ENCODE measurements at regions not wholly inside any gene's neighbourhood (a gene's known extent, or its start where the extent isn't known, plus 50 kb on each side); places are given as distances from the start of the nearest gene placed in this dataset.

DNA sequence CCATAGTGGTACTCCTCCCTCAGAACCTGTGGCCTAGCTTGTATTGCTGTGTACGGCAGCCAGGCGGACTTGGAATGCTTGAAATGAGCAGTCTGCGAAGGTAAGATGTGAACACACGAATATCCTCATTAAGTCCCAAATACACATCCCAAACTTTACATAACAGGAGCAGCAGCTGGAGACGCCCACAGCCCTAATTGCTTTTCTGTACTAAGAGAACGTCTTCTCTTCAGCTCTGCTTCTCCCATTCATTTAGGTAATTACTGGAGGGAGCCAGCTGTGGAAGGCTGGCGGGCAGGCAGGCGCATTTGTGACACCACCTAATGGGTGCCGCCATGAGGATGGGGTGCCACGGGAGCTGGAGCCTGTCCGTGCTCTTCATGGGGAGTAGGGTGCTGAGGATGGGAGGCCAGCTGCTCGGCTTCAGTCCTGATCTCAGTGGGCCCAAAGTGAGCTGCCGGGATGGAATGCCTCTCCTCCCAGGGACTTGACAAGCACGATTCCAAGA, 66.6 kb upstream of the POU3F1 start:
- no peaks in the 10 kb centered on the region for H3K9me3 Mint-ChIP-seq
- no peaks in the 10 kb centered on the region for H3K4me1 Mint-ChIP-seq
- DNase-seq (ENCODE audit: low spot score), result no peak
- H3K9me3 ChIP-seq (ENCODE audit: low read depth), result no peaks in the 10 kb centered on the region
- H3K27ac Mint-ChIP-seq, result peak overlapping the region; percentile 36
- H4K20me1 ChIP-seq (ENCODE audit: low read depth), result no peaks in the 10 kb centered on the region
- H3K4me3 ChIP-seq, result no peak overlapping the region
- peaks cover 9% of the 10 kb centered on the region for H3K4me1 ChIP-seq
- H3K9ac ChIP-seq, result no peak overlapping the region
- no peaks in the 10 kb centered on the region for H3K36me3 Mint-ChIP-seq
- no peak overlapping the region for H3K4me3 Mint-ChIP-seq
- peaks cover 9% of the 10 kb centered on the region for H3F3A ChIP-seq (ENCODE audit: low read depth)
- no peaks in the 10 kb centered on the region for H3K79me2 ChIP-seq (ENCODE audit: low read depth)
- H2AFZ ChIP-seq (replicated peaks), result no peak overlapping the region
- H3K27ac ChIP-seq, result no peak overlapping the region
- TF ChIP-seq EZH2 (IDR thresholded peaks at IDR 0.05) (no peak), EZH2phosphoT487 (IDR thresholded peaks at IDR 0.05) (no peak)
- TF ChIP-seq, protein P1, sequence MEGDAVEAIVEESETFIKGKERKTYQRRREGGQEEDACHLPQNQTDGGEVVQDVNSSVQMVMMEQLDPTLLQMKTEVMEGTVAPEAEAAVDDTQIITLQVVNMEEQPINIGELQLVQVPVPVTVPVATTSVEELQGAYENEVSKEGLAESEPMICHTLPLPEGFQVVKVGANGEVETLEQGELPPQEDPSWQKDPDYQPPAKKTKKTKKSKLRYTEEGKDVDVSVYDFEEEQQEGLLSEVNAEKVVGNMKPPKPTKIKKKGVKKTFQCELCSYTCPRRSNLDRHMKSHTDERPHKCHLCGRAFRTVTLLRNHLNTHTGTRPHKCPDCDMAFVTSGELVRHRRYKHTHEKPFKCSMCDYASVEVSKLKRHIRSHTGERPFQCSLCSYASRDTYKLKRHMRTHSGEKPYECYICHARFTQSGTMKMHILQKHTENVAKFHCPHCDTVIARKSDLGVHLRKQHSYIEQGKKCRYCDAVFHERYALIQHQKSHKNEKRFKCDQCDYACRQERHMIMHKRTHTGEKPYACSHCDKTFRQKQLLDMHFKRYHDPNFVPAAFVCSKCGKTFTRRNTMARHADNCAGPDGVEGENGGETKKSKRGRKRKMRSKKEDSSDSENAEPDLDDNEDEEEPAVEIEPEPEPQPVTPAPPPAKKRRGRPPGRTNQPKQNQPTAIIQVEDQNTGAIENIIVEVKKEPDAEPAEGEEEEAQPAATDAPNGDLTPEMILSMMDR (IDR thresholded peaks at IDR 0.05), result no peak
- peak overlapping the region; percentile 27 for H3K4me2 ChIP-seq
- no peaks in the 10 kb centered on the region for H3K36me3 ChIP-seq
- no peaks in the 10 kb centered on the region for H3K27me3 ChIP-seq
- peaks cover 4% of the 10 kb centered on the region for H3K27me3 Mint-ChIP-seq (ENCODE audit: insufficient read depth, low read depth)

DNA sequence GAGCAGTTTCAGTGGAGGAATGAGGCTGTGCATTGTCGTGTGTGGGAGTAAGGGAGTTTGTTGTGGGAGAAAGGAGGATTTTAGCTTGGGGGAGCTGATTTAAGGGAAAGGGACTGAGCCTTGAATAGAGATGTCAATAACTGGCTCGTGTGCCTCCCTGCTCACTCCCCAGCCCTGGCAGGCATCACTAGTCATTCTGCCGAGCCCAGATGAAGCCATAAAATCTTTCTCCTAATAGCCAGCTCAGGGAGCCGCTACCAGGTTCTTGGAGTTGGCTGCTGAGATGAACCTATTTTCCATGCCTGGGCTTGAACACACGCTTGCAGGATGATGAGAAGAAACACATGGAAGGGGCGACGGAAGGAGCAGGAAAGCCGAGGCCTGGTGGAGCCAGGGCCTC, 65.0 kb upstream of the POU3F1 start:
- H3K4me3 ChIP-seq, result no peak overlapping the region
- H3K4me1 Mint-ChIP-seq, result no peaks in the 10 kb centered on the region

DNA sequence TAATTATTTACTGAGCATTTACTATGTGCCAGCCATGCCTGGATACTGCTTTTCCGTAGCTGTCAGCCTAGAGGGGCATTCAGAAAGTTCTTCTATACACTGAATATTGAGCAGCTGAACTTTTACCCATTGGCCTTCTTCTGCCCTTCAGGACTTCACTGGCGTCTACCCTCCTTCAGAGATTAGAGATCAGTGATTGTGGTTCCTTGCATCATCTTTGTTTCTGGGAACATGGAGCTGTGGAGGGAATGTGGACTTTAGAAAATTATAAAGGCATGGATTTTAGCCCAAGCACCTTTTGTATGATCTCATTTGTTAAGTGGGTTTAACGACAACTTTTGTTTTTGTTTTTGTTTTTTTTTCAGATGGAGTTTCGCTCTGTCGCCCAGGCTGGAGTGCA, 58.7 kb upstream of the POU3F1 start:
- H3K36me3 Mint-ChIP-seq, result peaks cover 7% of the 10 kb centered on the region
- DNase-seq (ENCODE audit: low spot score), result no peak
- no peaks in the 10 kb centered on the region for H3K9me3 Mint-ChIP-seq
- H3K4me3 Mint-ChIP-seq, result no peak overlapping the region
- H3K79me2 ChIP-seq (ENCODE audit: low read depth), result no peaks in the 10 kb centered on the region
- no peak for TF ChIP-seq EZH2phosphoT487 (IDR thresholded peaks at IDR 0.05)
- no peak for TF ChIP-seq EZH2 (IDR thresholded peaks at IDR 0.05)
- TF ChIP-seq, protein P1 (IDR thresholded peaks at IDR 0.05), result no peak
- H3K36me3 ChIP-seq, result no peaks in the 10 kb centered on the region
- peaks cover 5% of the 10 kb centered on the region for H3K4me1 ChIP-seq
- H3K9ac ChIP-seq, result no peak overlapping the region
- H3K9me3 ChIP-seq (ENCODE audit: low read depth), result no peaks in the 10 kb centered on the region
- no peak overlapping the region for H2AFZ ChIP-seq (replicated peaks)
- no peak overlapping the region for H3K27ac Mint-ChIP-seq
- no peak overlapping the region for H3K4me3 ChIP-seq
- no peak overlapping the region for H3K4me2 ChIP-seq
- peaks cover 6% of the 10 kb centered on the region for H3K27me3 Mint-ChIP-seq (ENCODE audit: insufficient read depth, low read depth)
- H3K27ac ChIP-seq, result no peak overlapping the region
- H3F3A ChIP-seq (ENCODE audit: low read depth), result no peaks in the 10 kb centered on the region
- H4K20me1 ChIP-seq (ENCODE audit: low read depth), result no peaks in the 10 kb centered on the region
- no peaks in the 10 kb centered on the region for H3K27me3 ChIP-seq
- H3K4me1 Mint-ChIP-seq, result peaks cover 3% of the 10 kb centered on the region

More for the DNA sequence above, 65.0 kb upstream of the POU3F1 start:
- no peak for DNase-seq (ENCODE audit: low spot score)
- Mint-ChIP-seq H3K36me3 (no peaks in the 10 kb centered on the region), H3K27ac (no peak overlapping the region), H3K27me3 (ENCODE audit: insufficient read depth, low read depth) (peaks cover 4% of the 10 kb centered on the region), H3K9me3 (no peaks in the 10 kb centered on the region), H3K4me3 (no peak overlapping the region)
- H3K27me3 ChIP-seq, result no peaks in the 10 kb centered on the region
- no peak overlapping the region for H3K4me2 ChIP-seq
- TF ChIP-seq EZH2 (IDR thresholded peaks at IDR 0.05) (no peak), EZH2phosphoT487 (IDR thresholded peaks at IDR 0.05) (no peak)
- TF ChIP-seq, protein P1 (IDR thresholded peaks at IDR 0.05), result no peak
- peaks cover 9% of the 10 kb centered on the region for H3K4me1 ChIP-seq
- no peaks in the 10 kb centered on the region for H3K9me3 ChIP-seq (ENCODE audit: low read depth)
- H3F3A ChIP-seq (ENCODE audit: low read depth), result peaks cover 9% of the 10 kb centered on the region
- no peak overlapping the region for H3K9ac ChIP-seq
- H4K20me1 ChIP-seq (ENCODE audit: low read depth), result no peaks in the 10 kb centered on the region
- H2AFZ ChIP-seq (replicated peaks), result no peak overlapping the region
- no peak overlapping the region for H3K27ac ChIP-seq
- no peaks in the 10 kb centered on the region for H3K36me3 ChIP-seq
- H3K79me2 ChIP-seq (ENCODE audit: low read depth), result no peaks in the 10 kb centered on the region
